MG63 (cell line): ENCODE measurements at regions not wholly inside any gene's neighbourhood (a gene's known extent, or its start where the extent isn't known, plus 50 kb on each side); places are given as distances from the start of the nearest gene placed in this dataset.
"Not testable (repeated sequence)": the region's sequence is repeated elsewhere in the genome, so short reads cannot be mapped to it uniquely, and the experiment has no call there.

Source experiments
- DNase-seq: peaks from one replicate; pipeline ENCODE4 v3.0.0-alpha.2; 2020
- H3K27me3 ChIP-seq: fragments of 250-450 bp; sonication (Bioruptor Pico); 2 replicates; pipeline ENCODE4 v1.5.1; 2020; ENCODE audit warnings: mild to moderate bottlenecking, moderate library complexity
- H3K36me3 ChIP-seq: fragments of 250-450 bp; sonication (Bioruptor Pico); 2 replicates; pipeline ENCODE4 v1.5.1; 2020; ENCODE audit warnings: mild to moderate bottlenecking, moderate library complexity
- H3K4me3 ChIP-seq: fragments of 250-450 bp; sonication (Bioruptor Pico); 2 replicates; pipeline ENCODE4 v1.5.1; 2020; ENCODE audit warnings: mild to moderate bottlenecking, moderate library complexity
- H3K9me3 ChIP-seq: fragments of 250-450 bp; sonication (Bioruptor Pico); 2 replicates; pipeline ENCODE4 v1.5.1; 2020; ENCODE audit warnings: mild to moderate bottlenecking, moderate library complexity

DNA sequence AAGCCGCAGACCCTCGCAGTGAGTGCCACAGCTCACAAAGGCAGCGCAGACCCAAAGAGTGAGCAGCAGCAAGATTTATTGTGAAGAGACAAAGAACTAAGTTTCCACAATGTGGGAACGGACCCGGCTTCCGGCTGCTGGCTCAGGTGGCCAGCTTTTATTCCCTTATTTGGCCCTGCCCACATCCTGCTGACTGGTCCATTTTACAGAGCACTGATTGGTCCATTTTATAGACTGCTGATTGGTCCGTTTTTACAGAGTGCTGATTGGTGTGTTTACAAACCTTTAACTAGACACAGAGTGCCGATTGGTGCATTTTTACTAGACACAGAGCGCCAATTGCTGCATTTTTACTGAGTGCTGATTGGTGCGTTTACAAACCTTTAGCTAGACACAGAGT, 86.6 kb downstream of the RGS2 start:
- H3K4me3 ChIP-seq, H3K36me3 ChIP-seq, DNase-seq, H3K9me3 ChIP-seq, H3K27me3 ChIP-seq: not testable (repeated sequence)

DNA sequence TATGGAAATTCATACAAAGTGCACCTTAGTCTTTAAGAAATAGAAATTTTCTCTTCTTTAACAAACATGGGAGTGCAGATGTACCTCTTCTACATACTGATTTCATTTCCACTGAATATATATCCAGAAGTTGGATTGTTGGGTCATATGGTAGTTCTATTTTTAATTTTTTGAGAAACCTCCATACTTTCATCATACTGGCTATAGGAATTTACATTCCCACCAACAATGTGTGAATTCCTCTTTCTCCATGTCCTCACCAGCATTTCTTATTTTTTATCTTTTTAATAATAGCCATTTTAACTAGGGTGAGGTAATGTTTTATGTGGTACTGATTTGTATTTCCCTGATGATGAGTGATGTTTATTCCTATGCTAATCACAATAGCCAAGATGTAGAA, 87.5 kb downstream of the RGS2 start:
- Histone ChIP-seq H3K36me3 (no peaks in the 10 kb centered on the region), H3K27me3 (no peaks in the 10 kb centered on the region), H3K9me3 (no peaks in the 10 kb centered on the region), H3K4me3 (no peak overlapping the region)
- DNase-seq, result no peak

GRCh38 chr1:192901500-192901899, 92.7 kb downstream of the RGS2 start:
- peak; percentile 67 for DNase-seq
- H3K9me3 ChIP-seq, result no peaks in the 10 kb centered on the region
- no peaks in the 10 kb centered on the region for H3K36me3 ChIP-seq
- no peak overlapping the region for H3K4me3 ChIP-seq
- no peaks in the 10 kb centered on the region for H3K27me3 ChIP-seq

GRCh38 chr1:192903142-192903541, 94.3 kb downstream of the RGS2 start:
- Histone ChIP-seq H3K27me3 (no peaks in the 10 kb centered on the region), H3K36me3 (no peaks in the 10 kb centered on the region), H3K4me3 (no peak overlapping the region), H3K9me3 (no peaks in the 10 kb centered on the region)
- no peak for DNase-seq

DNA sequence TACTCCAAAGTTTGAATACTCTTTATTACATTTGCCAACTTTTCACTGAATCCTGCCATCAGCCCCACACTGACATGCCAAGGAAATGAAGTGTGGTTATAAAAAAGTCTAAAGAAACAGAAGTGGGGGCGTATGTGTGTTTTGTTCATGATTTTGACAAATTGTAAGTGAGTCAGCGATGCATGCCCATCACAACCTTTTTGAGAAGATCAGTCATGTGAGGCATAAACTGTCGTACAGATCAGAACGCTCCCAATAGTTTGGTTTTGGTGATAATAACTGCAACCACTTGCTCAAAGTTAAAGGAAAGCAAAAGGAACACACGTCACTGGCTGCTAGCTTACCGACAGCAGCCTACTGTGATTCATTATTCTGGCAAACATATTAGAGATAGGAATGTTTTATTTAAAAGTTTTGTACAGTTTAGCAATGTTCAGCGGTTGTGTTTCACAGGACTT, 95.6 kb downstream of the RGS2 start:
- Histone ChIP-seq H3K36me3 (no peaks in the 10 kb centered on the region), H3K4me3 (peak overlapping the region; percentile 31), H3K9me3 (no peaks in the 10 kb centered on the region), H3K27me3 (no peaks in the 10 kb centered on the region)
- DNase-seq, result peak; percentile 61

DNA sequence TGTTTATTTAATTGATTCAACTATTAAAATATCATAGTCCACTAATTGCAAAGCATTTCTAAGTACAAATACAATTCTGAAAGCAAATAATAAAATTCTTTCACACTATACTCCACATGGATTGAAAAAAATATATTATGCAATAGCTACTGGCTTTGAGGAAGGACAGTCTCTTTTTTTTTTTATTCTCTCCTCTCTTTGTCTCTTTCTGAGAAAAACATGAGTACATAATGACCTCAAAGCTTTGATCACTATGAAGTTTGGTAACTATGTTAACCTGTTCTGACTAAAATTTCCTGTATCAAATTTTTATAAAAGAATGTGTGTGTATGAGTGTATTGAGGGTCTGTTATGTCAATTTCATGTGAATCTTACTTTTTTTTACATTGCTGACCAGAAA, 96.2 kb downstream of the RGS2 start:
- Histone ChIP-seq H3K9me3 (no peaks in the 10 kb centered on the region), H3K36me3 (no peaks in the 10 kb centered on the region), H3K4me3 (peak overlapping the region; percentile 31; the same call in 1 of the 2 replicates), H3K27me3 (no peaks in the 10 kb centered on the region)
- DNase-seq, result no peak

GRCh38 chr1:192906334-192906733, 97.5 kb downstream of the RGS2 start:
- Histone ChIP-seq H3K9me3 (no peaks in the 10 kb centered on the region), H3K27me3 (no peaks in the 10 kb centered on the region), H3K36me3 (no peaks in the 10 kb centered on the region), H3K4me3 (no peak overlapping the region)
- no peak for DNase-seq

GRCh38 chr1:192907545-192908243, 98.9 kb downstream of the RGS2 start:
- no peak overlapping the region for H3K4me3 ChIP-seq
- H3K36me3 ChIP-seq, result no peaks in the 10 kb centered on the region
- no peaks in the 10 kb centered on the region for H3K9me3 ChIP-seq
- no peak for DNase-seq
- H3K27me3 ChIP-seq, result no peaks in the 10 kb centered on the region

DNA sequence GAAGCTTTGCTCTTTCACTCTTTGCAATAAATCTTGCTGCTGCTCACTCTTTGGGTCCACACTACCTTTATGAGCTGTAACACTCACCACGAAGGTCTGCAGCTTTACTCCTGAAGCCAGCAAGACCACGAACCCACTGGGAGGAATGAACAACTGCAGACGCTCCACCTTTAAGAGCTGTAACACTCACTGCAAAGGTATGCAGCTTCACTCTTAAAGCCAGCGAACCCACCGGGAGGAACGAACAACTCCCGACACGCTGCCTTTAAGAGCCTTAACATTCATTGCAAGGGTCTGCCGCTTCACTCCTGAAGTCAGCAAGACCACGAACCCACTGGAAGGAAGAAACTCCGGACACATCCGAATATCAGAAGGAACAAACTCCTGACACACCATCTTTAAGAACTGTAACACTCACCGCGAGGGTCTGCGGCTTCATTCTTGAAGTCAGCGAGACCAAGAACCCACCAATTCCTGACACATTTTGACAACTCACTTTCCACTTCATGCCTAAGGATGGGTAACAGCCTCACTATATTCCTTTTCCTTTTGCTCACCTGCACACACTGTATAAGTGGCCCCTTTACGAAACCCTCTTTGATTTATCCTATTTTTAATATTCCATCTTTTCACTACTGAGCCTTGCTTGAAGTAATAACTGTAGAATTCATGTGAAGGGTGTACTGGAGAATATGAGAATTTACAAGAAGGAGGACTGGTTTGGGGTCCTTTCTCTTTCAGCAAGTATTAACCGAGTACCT, 103.2 kb downstream of the RGS2 start:
- not testable (repeated sequence) for H3K9me3 ChIP-seq, H3K4me3 ChIP-seq, DNase-seq, H3K27me3 ChIP-seq, H3K36me3 ChIP-seq

- H3K4me3 ChIP-seq, result no peak overlapping the region
- no peak for DNase-seq
- H3K36me3 ChIP-seq, result no peaks in the 10 kb centered on the region
Observed at GRCh38 chr1:192913683-192914082, 104.8 kb downstream of the RGS2 start.

GRCh38 chr1:192914092-192914491, 105.3 kb downstream of the RGS2 start:
- DNase-seq, result no peak
- no peaks in the 10 kb centered on the region for H3K9me3 ChIP-seq
- H3K4me3 ChIP-seq, result no peak overlapping the region
- H3K27me3 ChIP-seq, result no peaks in the 10 kb centered on the region
- no peaks in the 10 kb centered on the region for H3K36me3 ChIP-seq

More at GRCh38 chr1:192913683-192914082, 104.8 kb downstream of the RGS2 start:
- H3K27me3 ChIP-seq, result no peaks in the 10 kb centered on the region
- no peaks in the 10 kb centered on the region for H3K9me3 ChIP-seq

- Histone ChIP-seq H3K27me3 (no peaks in the 10 kb centered on the region), H3K36me3 (no peaks in the 10 kb centered on the region), H3K4me3 (no peak overlapping the region), H3K9me3 (no peaks in the 10 kb centered on the region)
- no peak for DNase-seq
Observed at GRCh38 chr1:192914696-192915095, 105.9 kb downstream of the RGS2 start.

DNA sequence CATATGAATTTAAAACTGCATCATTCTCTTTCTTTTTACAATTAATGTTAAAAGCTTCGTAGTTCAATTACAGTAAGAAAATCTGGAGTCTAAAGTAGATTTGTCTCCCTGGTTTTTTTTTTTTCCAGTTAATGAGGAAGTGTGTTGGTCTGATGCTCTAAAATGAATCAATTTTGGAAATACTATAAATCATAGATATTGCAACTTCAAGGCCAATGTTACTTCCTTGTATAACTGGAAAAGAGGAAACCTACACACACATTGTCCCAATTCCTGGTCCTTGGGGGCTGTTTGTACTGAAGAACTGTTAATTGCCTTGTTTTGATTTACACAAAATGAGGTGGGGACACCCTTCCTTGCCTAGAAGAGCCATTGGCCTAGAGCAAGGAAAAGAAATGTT, 107.2 kb downstream of the RGS2 start:
- no peaks in the 10 kb centered on the region for H3K9me3 ChIP-seq
- no peaks in the 10 kb centered on the region for H3K36me3 ChIP-seq
- H3K27me3 ChIP-seq, result no peaks in the 10 kb centered on the region
- no peak overlapping the region for H3K4me3 ChIP-seq
- DNase-seq, result no peak

GRCh38 chr1:192918259-192918658, 109.4 kb downstream of the RGS2 start:
- Histone ChIP-seq H3K36me3 (no peaks in the 10 kb centered on the region), H3K4me3 (no peak overlapping the region), H3K27me3 (no peaks in the 10 kb centered on the region), H3K9me3 (no peaks in the 10 kb centered on the region)
- DNase-seq, result no peak

DNA sequence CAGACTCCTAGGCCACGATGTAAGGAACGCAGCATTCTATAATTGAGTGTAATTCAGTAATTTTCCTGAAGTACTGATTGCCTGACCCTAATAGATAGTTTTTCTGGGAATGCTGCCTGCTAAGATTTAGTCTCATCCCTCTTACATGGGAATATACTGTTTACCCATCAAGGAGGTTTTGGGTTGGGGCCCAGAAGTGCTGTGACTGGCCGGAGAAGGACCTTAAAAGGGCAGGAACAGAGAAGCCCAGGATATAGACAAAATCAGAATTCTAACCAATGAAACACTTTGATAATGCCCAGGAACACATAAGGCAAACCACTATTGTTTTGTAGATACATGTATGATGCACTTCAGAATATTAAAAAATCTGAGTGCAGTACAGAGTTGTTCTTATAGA, 111.6 kb downstream of the RGS2 start:
- Histone ChIP-seq H3K36me3 (no peaks in the 10 kb centered on the region), H3K27me3 (no peaks in the 10 kb centered on the region), H3K4me3 (no peak overlapping the region), H3K9me3 (no peaks in the 10 kb centered on the region)
- DNase-seq, result no peak

DNA sequence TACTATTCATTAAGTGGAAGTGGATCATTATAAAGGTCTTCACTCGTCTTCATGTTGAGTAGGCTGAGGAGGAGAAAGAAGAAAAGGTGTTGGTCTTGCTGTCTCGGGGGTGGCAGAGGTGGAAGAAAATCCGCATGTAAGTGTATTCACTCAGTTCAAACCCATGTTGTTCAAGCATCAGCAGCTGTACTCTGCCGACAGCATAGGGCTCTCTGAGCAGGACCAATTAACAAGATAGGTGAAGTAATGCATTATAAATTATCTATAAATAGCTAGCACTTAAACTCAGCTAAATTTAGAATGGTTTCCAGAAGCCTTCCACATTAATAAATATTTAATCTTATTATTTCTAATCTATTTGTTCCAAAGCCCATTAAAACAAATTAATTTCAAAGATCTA, 116.8 kb downstream of the RGS2 start:
- no peak for DNase-seq
- Histone ChIP-seq H3K4me3 (no peak overlapping the region), H3K36me3 (no peaks in the 10 kb centered on the region), H3K9me3 (no peaks in the 10 kb centered on the region), H3K27me3 (no peaks in the 10 kb centered on the region)

DNA sequence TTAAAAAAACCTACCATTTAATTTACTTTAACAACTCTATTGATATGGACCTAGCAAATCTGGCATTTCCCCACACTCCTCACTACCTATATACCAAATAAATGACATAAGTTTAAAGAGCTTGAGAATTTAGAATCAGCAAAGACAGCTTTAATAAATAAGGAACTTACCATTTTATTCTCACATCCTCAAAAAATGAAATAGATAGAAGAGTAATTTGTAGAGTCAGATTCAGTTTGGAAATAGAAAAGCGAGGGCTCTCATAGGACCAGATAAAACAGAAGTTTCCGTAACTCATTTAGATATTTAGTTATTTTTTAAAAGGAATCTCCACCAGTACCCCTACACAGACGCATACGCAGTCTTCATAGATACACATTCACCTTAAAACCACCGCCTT, 117.9 kb downstream of the RGS2 start:
- no peak overlapping the region for H3K4me3 ChIP-seq
- no peaks in the 10 kb centered on the region for H3K36me3 ChIP-seq
- no peaks in the 10 kb centered on the region for H3K9me3 ChIP-seq
- DNase-seq, result no peak
- no peaks in the 10 kb centered on the region for H3K27me3 ChIP-seq

DNA sequence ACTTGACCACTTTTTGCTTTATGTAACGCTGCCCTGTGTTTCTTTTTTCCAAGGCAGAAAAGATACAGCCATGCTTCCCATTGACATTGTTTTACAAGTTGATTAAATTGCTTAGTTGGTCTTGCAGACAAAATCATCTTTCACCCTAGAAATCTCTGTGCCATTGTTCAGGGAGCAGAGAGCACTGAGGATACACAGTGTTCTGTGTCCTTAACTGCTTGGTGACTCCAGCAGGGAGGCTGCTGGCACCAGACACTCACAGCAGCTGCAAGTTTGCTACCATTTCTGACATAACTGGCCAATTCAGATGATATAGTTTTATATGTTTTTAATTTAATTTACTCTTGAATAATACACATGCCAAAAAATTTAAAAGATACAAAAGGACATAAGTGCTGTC, 118.7 kb downstream of the RGS2 start:
- no peak for DNase-seq
- no peaks in the 10 kb centered on the region for H3K36me3 ChIP-seq
- no peaks in the 10 kb centered on the region for H3K9me3 ChIP-seq
- no peaks in the 10 kb centered on the region for H3K27me3 ChIP-seq
- H3K4me3 ChIP-seq, result no peak overlapping the region
